ENCODE measurements at regions not wholly inside any gene's neighbourhood (a gene's known extent, or its start where the extent isn't known, plus 50 kb on each side); places are given as distances from the start of the nearest gene placed in this dataset.
"Not testable (repeated sequence)": the region's sequence is repeated elsewhere in the genome, so short reads cannot be mapped to it uniquely, and the experiment has no call there.

DNA sequence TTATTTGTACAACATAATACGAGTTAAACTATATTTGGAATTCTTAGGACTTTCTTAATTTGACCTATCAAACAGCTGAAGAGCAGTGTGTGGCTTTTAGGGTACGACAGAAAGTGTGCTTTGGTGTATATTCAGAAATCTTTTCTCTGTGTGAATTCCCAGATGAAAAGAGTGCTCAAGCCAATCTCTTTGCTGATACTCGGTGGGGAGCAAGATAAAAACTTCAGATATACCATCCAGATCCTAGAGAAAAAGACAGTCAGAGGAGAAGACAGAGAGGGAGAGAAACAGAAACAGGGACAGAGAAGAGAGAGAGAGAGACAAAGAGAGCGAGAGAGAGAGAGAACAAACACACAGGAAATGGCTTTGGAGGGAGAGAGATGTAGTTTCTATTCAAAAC is 658.3 kb upstream of the CPEB2 start:
- H3K4me3 ChIP-seq (ENCODE audit: low read length) = no peak overlapping the region
- DNase-seq (ENCODE audit: low read depth, low spot score) = no peak

DNA sequence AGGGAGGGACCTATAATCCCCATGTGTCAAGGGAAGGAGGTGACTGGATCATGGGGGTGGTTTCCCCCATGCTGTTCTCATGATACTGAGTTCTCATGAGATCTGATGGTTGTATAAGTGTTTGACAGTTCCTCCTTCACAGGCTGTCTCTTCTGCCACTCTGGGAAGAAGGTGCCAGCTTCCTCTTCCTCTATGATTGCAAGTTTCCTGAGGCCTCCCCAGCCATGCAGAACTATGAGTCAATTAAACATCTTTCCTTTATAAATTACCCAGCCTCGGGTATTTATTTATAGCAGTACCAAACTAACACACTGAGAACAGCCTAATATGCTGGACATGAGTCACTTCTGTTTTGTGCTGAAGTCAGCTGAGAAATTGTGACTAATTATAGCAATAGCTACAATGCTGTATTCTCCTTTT is 656.9 kb upstream of the CPEB2 start:
- no peak overlapping the region for H3K4me3 ChIP-seq (ENCODE audit: low read length)
- DNase-seq (ENCODE audit: low read depth, low spot score) = no peak

DNA sequence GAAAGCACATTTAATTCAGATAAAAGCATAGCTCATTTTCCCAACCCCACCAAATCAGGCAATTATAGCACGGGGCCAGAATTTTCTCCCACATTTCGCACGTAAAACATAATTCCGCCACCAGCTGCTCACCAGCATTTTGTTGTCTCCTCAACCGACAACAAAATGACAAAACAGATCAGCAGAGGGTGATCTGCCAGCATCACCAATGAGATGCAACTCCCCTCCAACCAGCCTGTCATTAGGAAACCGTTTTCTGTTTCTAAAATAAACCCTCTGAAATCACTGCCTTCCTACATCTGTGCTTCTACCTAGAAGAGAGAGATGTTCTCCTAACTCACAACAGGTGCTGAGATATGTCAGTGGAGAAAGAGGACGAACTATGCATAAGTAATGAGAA is 654.8 kb upstream of the CPEB2 start:
- DNase-seq (ENCODE audit: low read depth, low spot score) = no peak
- no peak overlapping the region for H3K4me3 ChIP-seq (ENCODE audit: low read length)

DNA sequence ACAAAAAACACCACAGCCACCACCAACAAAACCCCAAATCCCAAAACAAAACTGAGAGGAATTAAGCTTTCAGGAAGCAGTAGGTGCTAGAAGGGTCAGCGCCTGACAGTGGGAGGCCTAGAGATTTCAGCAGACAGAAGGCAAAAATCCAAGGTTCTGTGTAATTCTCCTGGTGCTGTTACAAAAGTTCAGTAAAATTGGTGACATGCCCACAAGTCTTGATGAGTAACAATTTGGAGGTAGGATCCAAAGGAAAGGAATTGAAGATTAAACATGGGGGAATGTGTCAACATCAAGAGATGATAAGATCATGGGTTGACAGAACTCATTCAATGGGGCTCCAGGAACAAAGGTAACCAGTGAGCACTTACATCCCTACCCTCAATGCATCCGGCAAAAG is 653.8 kb upstream of the CPEB2 start:
- no peak for DNase-seq (ENCODE audit: low read depth, low spot score)
- H3K4me3 ChIP-seq (ENCODE audit: low read length) = no peak overlapping the region

DNA sequence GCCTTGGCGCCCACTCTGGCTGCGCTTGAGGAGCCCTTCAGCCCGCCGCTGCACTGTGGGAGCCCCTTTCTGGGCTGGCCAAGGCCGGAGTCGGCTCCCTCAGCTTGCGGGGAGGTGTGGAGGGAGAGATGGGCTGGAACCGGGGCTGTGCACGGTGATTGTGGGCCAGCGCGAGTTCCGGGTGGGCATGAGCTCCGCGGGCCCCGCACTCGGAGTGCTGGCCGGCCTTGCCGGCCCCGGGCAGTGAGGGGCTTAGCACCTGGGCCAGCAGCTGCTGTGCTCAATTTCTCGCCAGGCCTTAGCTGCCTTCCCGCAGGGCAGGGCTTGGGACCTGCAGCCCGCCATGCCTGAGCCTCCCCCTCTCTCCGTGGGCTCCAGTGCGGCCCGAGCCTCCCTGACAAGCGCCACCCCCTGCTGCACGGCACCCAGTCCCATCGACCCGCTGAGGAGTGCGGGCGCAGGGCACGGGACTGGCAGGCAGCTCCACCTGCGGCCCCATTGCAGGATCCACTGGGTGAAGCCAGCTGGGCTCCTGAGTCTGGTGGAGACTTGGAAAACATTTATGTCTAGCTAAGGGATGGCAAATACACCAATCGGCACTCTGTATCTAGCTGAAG is 643.6 kb upstream of the CPEB2 start:
- not testable (repeated sequence) for DNase-seq (ENCODE audit: low read depth, low spot score); H3K4me3 ChIP-seq (ENCODE audit: low read length)

DNA sequence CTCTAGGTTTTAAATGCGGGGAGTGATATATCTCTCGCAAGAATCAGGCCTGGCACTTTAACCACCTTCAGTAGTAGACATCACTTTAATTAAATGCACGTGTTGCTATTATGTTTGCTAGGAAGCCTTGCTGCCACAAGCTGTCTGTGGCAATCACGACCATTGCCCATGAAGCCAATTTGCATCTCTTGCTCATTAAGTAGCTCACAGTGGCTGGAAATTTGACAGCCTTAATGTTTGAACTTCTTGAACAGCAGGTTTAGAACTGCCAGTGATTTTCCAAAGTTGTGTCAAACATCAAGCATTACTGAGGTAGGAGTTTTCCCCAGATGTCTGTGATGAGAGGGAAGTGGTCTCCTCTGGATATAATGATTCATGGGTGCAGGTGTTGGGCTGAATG is 642.3 kb upstream of the CPEB2 start:
- H3K4me3 ChIP-seq (ENCODE audit: low read length) = no peak overlapping the region
- DNase-seq (ENCODE audit: low read depth, low spot score) = no peak

DNA sequence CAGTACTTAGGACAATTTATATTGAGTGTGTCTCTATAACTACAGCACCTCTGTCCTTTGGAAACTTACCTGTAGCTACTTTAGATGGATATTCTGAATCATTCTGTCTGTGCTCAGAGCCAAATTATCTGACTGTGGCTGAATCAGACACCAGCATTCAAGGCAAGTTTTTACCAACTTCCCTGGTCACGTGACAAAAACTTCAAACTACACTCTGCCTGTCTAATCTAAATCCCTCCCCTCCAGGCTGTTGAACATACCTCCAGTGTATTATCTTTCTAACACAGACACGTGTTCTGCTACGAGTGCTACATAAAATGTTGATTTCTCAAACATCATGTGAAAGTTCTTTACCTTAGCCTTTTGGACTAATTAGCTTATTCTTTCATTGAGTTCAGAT is 641.2 kb upstream of the CPEB2 start:
- DNase-seq (ENCODE audit: low read depth, low spot score) = no peak
- H3K4me3 ChIP-seq (ENCODE audit: low read length) = no peak overlapping the region

DNA sequence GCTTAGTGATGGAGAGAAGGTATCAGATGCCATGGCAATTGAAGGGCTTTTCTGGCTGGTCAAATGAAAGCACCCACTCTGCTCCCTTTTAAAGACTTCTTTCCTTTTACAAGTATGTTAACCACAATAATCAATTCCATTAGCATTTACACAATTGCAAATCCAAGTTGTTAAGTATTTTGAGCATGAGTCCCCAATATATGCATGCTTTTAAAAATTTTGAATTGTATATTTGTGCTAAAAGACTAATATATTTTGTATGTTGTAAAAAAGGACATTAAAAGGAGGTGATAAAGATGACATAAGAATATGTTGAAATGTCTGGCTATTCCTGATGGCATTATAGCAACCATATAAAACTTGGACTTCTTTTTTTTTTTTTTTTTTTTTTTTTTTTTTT is 639.9 kb upstream of the CPEB2 start:
- DNase-seq (ENCODE audit: low read depth, low spot score) = no peak

DNA sequence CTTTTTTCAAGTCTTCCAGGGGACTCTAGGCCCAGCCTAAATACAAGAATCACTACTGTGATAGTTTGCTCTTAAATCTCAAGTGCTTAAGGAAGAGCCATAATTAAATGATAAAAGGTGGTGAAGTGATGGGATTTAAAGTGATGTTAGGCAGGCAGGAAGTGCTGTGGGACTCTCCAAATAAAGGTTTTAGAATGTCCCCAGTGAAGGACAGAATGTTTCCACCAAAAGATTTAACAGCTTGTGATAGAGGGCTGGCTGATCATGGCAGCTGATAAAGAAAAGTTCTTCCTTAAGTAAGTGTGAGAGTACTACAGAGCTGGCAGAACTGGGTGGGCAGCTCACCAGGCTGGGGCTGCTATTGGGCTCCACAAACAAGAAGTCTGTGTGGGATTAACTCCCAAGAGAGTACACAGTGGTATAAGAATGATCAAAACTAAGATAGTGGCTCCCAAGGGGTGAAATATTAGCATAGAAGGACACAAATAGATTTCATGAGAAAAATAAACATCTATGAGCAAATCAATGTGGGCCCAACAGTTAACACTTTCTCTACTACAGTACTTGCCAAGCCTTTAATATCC is 637.2 kb upstream of the CPEB2 start:
- H3K4me3 ChIP-seq (ENCODE audit: low read length) = no peak overlapping the region
- DNase-seq (ENCODE audit: low read depth, low spot score) = no peak

More for the DNA sequence above, 639.9 kb upstream of the CPEB2 start:
- no peak overlapping the region for H3K4me3 ChIP-seq (ENCODE audit: low read length)

DNA sequence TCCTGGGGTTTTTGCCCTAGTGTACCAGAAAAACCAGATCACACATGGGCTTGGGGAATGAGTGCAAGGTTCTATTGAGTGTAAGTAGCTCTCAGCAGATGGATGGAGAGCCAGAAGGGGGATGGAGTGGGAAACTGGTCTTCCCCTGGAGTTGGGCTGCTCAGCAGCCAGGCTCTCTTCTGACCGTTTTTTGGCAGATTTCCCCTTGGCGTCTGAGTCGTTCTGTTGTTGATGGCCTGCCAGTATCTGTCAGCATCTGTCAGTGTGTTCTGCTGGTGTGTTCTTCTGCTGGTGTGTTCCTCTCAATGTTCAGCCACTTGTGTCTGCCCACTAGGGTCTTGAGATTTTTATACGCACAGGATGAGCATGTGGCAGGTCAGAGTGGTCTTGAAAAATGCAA is 633.9 kb upstream of the CPEB2 start:
- no peak overlapping the region for H3K4me3 ChIP-seq (ENCODE audit: low read length)
- DNase-seq (ENCODE audit: low read depth, low spot score) = no peak

DNA sequence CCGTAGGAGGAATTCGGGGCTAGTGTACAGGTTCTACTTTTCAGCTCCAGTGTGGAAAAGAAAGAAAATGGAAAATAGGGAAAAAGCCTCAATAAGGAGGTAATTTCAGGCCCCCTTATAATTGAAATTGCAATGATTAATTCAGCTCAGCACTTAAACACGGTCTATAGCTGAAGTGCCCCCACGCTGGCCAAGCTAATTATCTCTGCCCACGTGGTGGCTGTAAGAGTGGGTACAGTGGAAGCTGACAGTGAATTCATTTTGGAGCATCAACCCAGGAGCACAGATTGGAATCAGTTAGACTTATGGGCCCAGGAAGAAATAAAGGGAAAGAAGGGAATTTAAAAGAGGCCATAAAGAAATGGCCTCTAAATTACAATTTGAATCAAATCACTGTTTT is 631.1 kb upstream of the CPEB2 start:
- H3K4me3 ChIP-seq (ENCODE audit: low read length) = no peak overlapping the region
- no peak for DNase-seq (ENCODE audit: low read depth, low spot score)

DNA sequence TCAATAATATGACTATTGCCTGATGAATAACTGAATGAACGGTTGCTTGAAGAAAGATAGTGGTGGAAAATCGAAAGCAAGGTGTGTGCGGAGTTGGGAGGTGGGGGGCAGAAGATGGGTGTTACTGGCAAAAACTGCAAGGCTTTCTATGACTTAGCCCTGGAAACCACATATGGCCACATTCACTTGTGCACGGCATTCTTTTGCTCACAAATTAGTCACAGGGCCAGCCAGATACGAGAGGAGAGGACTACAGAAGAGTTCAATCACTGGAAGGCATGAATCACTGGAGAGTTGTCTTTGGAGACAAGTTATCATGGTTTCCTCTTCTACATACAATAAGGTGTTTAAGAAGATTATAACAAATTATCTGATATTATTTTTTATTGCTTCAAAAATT is 626.5 kb upstream of the CPEB2 start:
- no peak for DNase-seq (ENCODE audit: low read depth, low spot score)
- H3K4me3 ChIP-seq (ENCODE audit: low read length) = no peak overlapping the region

DNA sequence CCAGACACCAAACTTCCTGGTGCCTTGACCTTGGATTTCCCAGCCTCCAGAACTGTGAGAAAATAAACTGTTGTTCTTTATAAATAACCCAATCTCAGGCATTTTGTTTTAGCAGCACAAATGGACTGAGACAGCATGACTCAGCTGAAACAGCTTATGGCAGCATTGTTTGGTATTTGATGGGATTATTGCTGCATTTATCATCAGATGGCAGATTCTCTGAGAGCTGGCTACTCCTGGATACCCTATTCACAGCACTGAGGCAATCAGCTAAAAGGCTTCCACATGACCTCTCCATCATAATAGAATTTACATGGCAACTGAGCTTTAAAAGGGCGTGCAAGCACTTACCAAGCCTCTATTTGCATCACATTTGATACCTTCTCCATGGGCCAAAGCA is 623.1 kb upstream of the CPEB2 start:
- no peak for DNase-seq (ENCODE audit: low read depth, low spot score)
- no peak overlapping the region for H3K4me3 ChIP-seq (ENCODE audit: low read length)

DNA sequence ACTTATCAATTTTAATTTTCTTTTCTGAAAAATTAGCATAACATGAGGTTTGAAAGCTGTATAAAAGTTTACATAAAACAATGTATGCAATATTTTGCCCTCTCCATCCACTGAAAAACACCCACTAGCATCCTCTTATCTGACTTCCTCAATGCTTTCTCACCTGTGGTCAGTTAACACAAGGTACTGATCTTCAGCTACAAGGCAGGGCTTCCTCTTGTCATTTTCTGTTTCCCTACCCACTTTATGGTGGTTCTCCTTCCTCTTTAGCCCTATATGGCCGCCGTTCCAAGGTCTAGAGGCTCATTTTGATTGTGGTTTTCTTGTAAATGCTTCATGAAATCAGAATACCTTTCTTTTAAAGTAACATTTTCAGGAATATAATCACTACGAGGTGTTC is 618.6 kb upstream of the CPEB2 start:
- H3K4me3 ChIP-seq (ENCODE audit: low read length) = no peak overlapping the region
- no peak for DNase-seq (ENCODE audit: low read depth, low spot score)

DNA sequence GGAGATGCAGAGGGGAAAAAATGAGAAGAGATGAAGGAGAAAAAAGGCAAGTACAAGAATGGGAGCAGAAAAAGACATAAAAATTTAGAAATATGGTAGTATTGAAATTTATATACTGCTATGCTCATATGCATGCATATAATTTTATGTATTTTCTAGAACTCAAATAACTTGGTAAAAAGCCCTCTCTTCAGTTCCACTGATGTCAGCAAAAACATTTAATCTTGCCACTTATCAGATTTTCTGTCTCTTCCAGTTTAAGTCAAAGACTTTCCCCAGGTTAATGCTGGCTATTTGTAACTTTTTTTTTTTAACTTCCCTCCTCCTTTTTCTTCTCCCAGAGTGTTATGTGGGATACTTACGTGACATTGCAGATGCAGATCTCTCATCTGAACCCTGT is 617.5 kb upstream of the CPEB2 start:
- H3K4me3 ChIP-seq (ENCODE audit: low read length) = no peak overlapping the region
- DNase-seq (ENCODE audit: low read depth, low spot score) = no peak

DNA sequence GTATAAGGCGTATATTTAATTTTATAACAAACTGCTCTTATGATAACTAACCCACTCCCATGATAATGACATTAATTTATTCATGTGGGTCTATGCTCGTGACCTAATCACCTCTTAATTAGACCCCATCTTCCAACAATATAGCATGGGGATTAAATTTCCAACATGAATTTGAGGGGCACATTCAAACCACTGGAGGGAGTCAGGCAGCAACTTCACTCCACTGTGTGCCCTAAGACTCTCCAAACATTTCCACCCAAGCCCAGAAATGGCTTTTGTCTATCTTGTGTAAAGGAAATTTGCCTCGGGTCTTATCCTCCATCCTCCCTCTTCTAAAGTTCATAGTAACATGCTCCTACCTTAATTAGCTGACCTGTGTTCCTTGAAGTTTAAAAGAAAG is 616.1 kb upstream of the CPEB2 start:
- no peak for DNase-seq (ENCODE audit: low read depth, low spot score)
- H3K4me3 ChIP-seq (ENCODE audit: low read length) = no peak overlapping the region

DNA sequence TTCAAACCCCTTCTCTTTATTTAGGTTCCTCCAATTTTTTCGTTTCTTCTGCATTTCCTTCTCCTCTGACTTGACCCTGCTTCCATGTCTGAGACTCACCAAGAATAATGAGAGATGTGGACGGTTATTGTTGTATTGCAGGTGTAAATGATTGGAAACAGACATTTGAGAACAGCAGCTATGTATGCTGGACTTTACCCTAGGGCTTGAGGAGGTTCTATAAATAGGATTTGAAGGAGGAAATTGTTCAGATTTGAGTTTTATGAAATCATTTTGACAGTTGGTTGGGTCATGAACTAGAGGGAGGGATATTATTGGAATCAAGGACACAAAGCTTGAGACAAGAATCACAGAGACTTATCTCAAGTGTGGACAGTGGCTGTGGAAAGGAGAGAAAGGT is 614.6 kb upstream of the CPEB2 start:
- DNase-seq (ENCODE audit: low read depth, low spot score) = no peak
- no peak overlapping the region for H3K4me3 ChIP-seq (ENCODE audit: low read length)

DNA sequence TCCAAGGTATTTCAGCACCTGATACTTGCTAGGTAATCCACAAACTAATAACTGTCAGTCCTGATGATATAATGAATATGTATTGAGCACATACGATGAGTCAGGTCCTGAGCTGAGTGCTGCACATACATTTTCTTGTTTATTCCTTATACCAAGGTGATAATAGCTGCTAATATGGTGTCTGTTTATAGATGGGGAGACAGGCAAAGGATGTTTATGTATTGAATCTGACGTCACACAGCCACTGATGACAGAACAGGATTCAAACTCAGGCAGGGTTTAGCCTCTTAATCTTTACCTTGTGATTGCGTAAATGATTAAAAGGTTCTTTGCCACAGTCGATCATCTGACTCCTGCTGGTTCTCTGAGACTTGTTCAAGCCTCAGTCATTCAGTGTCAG is 609.9 kb upstream of the CPEB2 start:
- no peak for DNase-seq (ENCODE audit: low read depth, low spot score)
- H3K4me3 ChIP-seq (ENCODE audit: low read length) = no peak overlapping the region

DNA sequence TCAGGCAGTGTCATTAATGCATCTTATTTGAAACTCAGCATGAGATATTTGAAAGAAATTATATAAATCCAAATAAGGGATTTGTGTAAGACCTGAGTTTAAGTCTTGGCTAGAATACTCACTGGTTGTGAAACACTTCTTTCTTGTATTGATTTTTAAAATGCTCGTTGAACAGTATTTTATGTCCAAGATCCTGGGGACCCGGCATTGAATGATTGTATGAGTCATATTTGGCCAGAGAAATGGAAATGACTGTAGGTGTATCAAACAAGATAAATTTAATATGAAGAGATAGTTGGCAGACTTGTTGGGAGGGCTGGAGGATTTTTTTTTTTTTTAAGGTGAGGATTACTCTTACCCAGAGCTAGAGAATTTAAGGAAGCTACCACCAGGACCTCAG is 606.1 kb upstream of the CPEB2 start:
- no peak overlapping the region for H3K4me3 ChIP-seq (ENCODE audit: low read length)
- DNase-seq (ENCODE audit: low read depth, low spot score) = no peak

DNA sequence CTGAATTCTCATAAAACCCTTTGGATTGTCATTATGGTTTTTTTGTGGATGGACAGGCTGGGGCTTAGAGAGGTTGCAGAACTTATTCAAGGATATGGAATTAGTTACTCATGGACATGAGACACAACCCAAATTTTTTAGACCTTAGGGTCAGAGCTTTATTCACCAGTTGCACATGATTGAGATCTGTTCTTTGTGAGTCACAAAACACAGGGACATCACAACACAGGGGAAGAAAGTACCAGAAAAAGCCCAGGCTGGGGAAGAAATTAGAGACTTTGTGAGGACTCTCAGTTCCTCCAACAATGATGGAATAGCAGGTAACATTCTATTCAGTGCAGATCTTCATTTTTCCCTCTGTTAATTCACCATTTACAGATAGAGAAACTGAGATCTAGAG is 602.4 kb upstream of the CPEB2 start:
- no peak for DNase-seq (ENCODE audit: low read depth, low spot score)

DNA sequence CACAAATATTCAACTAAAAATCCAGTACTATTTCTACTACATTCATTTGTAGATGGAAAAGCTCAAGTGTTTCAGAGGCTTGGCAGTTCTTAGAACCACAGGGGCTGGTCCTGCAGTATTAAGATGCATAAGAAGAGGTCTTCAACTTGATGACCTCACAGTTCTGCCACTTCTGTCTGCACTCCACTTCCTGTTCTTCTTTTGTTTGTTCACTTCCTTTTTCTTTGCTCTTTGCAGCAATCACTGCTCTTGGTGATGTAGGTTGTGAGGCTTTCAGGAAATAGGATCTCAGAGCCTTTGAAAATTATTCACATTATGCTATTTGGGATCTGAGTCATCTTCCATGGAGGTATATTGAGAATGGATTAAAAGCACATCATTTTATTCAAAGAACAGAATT is 602.0 kb upstream of the CPEB2 start:
- no peak overlapping the region for H3K4me3 ChIP-seq (ENCODE audit: low read length)
- no peak for DNase-seq (ENCODE audit: low read depth, low spot score)

More for the DNA sequence above, 602.4 kb upstream of the CPEB2 start:
- no peak overlapping the region for H3K4me3 ChIP-seq (ENCODE audit: low read length)
